KMS-11 (cell line): ENCODE measurements at regions not wholly inside any gene's neighbourhood (a gene's known extent, or its start where the extent isn't known, plus 50 kb on each side); places are given as distances from the start of the nearest gene placed in this dataset.
"Not testable (repeated sequence)": the region's sequence is repeated elsewhere in the genome, so short reads cannot be mapped to it uniquely, and the experiment has no call there.

Experiments used
- H2AFZ ChIP-seq: fragments of 200-600 bp; sonication (generic); 2 replicates; pipeline ENCODE4 v1.6.1; 2016; ENCODE audit warnings: antibody characterized with exemption, mixed run types, low read depth
- H3K27ac ChIP-seq: fragments of 200-600 bp; sonication (generic); 2 replicates; pipeline ENCODE4 v1.6.1; 2016; ENCODE audit warnings: mild to moderate bottlenecking, mixed run types
- H3K27me3 ChIP-seq: fragments of 200-600 bp; sonication (generic); 2 replicates; pipeline ENCODE4 v1.6.1; 2017; ENCODE audit warnings: mild to moderate bottlenecking, low read depth, mixed run types, moderate library complexity; ENCODE audit not compliant: insufficient read depth
- H3K36me3 ChIP-seq: fragments of 200-600 bp; sonication (generic); 2 replicates; pipeline ENCODE4 v1.6.1; 2017; ENCODE audit warnings: mild to moderate bottlenecking, mixed run types; ENCODE audit not compliant: insufficient read depth
- H3K4me1 ChIP-seq: fragments of 200-600 bp; sonication (generic); 2 replicates; pipeline ENCODE4 v1.6.1; 2016; ENCODE audit warnings: mild to moderate bottlenecking, low read depth, mixed run types; ENCODE audit not compliant: poor library complexity, severe bottlenecking
- H3K4me2 ChIP-seq: fragments of 200-600 bp; sonication (generic); 2 replicates; pipeline ENCODE4 v1.7.0; 2016; ENCODE audit warnings: mild to moderate bottlenecking, mixed run types
- H3K4me3 ChIP-seq: fragments of 200-600 bp; sonication (generic); IDR thresholded peaks from 2 replicates; pipeline ENCODE4 v1.6.1; 2017; ENCODE audit warnings: low read depth, low read length, mixed read lengths; ENCODE audit not compliant: insufficient read depth
- H3K79me2 ChIP-seq: fragments of 200-600 bp; sonication (generic); 2 replicates; pipeline ENCODE4 v1.6.1; 2016; ENCODE audit warnings: low read depth, mixed run types; ENCODE audit not compliant: insufficient read depth
- H3K9ac ChIP-seq: fragments of 200-600 bp; sonication (generic); 2 replicates; pipeline ENCODE4 v1.6.1; 2016; ENCODE audit warnings: mild to moderate bottlenecking, mixed run types
- H4K20me1 ChIP-seq: fragments of 200-600 bp; sonication (generic); 2 replicates; pipeline ENCODE4 v1.6.1; 2016; ENCODE audit warnings: mild to moderate bottlenecking, mixed run types; ENCODE audit not compliant: insufficient read depth
- TF ChIP-seq, protein P1 (sequence below): fragments of 200-600 bp; sonication (generic); conservative IDR thresholded peaks from 2 replicates; pipeline ENCODE4 v1.6.1; 2017; ENCODE audit warnings: low read depth, mild to moderate bottlenecking, antibody characterized with exemption, low read length, moderate library complexity, mixed read lengths

DNA sequence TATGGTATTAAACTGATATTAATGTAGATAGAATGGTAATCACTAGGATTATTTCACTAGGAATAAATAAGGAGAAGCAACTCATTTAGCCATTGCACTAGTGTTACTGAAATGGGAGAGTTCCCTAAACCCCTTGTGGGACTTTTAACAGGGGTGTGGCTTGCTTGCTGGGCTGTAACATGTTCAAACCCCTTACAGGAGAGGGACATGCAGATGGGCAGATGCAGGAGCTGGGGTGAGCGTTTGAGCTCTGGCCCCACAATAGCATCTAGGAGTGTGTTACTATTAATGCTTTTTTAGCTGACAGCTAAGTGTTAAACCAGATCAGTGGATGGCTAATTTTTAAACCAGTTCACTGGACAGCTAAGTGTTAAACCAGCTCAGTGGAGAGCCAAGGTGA lies 89.3 kb upstream of the ST8SIA4 start:
- H3K79me2 ChIP-seq, result no peaks in the 10 kb centered on the region

DNA sequence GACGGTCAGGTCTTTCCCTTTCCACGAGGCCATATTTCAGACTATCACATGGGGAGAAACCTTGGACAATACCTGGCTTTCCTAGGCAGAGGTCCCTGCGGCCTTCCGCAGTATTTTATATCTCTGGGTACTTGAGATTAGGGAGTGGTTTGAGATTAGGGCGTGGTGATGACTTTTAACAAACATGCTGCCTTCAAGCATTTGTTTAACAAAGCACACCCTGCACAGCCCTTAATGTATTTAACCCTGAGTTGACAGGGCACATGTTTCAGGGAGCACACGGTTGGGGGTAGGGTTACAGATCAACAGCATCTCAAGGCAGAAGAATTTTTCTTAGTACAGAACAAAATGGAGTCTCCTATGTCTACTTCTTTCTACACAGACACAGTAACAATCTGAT lies 80.5 kb upstream of the ST8SIA4 start:
- not testable (repeated sequence) for H3K4me2 ChIP-seq, H3K79me2 ChIP-seq, H3K36me3 ChIP-seq, H3K4me3 ChIP-seq, H3K9ac ChIP-seq, H4K20me1 ChIP-seq, H3K27ac ChIP-seq, H3K4me1 ChIP-seq, H3K27me3 ChIP-seq, H2AFZ ChIP-seq

More for the DNA sequence above, 89.3 kb upstream of the ST8SIA4 start:
- Histone ChIP-seq H4K20me1 (no peaks in the 10 kb centered on the region), H3K27ac (no peak overlapping the region), H3K4me3 (no peak overlapping the region), H3K36me3 (no peaks in the 10 kb centered on the region), H3K4me1 (no peaks in the 10 kb centered on the region), H3K27me3 (no peaks in the 10 kb centered on the region; the same call in 1 of the 2 replicates), H3K9ac (no peak overlapping the region), H2AFZ (no peak overlapping the region), H3K4me2 (no peak overlapping the region)
- TF ChIP-seq, protein P1, sequence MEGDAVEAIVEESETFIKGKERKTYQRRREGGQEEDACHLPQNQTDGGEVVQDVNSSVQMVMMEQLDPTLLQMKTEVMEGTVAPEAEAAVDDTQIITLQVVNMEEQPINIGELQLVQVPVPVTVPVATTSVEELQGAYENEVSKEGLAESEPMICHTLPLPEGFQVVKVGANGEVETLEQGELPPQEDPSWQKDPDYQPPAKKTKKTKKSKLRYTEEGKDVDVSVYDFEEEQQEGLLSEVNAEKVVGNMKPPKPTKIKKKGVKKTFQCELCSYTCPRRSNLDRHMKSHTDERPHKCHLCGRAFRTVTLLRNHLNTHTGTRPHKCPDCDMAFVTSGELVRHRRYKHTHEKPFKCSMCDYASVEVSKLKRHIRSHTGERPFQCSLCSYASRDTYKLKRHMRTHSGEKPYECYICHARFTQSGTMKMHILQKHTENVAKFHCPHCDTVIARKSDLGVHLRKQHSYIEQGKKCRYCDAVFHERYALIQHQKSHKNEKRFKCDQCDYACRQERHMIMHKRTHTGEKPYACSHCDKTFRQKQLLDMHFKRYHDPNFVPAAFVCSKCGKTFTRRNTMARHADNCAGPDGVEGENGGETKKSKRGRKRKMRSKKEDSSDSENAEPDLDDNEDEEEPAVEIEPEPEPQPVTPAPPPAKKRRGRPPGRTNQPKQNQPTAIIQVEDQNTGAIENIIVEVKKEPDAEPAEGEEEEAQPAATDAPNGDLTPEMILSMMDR, result no peak

GRCh38 chr5:100974082-100974481 lies 71.0 kb upstream of the ST8SIA4 start:
- Histone ChIP-seq H3K79me2 (no peaks in the 10 kb centered on the region), H3K4me1 (no peaks in the 10 kb centered on the region), H2AFZ (no peak overlapping the region), H3K9ac (no peak overlapping the region), H3K4me2 (no peak overlapping the region), H4K20me1 (no peaks in the 10 kb centered on the region), H3K27me3 (no peaks in the 10 kb centered on the region), H3K4me3 (no peak overlapping the region), H3K36me3 (no peaks in the 10 kb centered on the region), H3K27ac (no peak overlapping the region)
- TF ChIP-seq, protein P1, result no peak

- no peak overlapping the region for H3K4me2 ChIP-seq
- no peak overlapping the region for H3K4me3 ChIP-seq
- no peaks in the 10 kb centered on the region for H3K27me3 ChIP-seq
- no peak overlapping the region for H3K27ac ChIP-seq
- TF ChIP-seq, protein P1, result no peak
- H3K4me1 ChIP-seq, result no peaks in the 10 kb centered on the region
- H4K20me1 ChIP-seq, result no peaks in the 10 kb centered on the region
- no peaks in the 10 kb centered on the region for H3K79me2 ChIP-seq
- H3K36me3 ChIP-seq, result no peaks in the 10 kb centered on the region
- H3K9ac ChIP-seq, result no peak overlapping the region
- no peak overlapping the region for H2AFZ ChIP-seq
Observed at GRCh38 chr5:100970646-100971255, 67.7 kb upstream of the ST8SIA4 start.

DNA sequence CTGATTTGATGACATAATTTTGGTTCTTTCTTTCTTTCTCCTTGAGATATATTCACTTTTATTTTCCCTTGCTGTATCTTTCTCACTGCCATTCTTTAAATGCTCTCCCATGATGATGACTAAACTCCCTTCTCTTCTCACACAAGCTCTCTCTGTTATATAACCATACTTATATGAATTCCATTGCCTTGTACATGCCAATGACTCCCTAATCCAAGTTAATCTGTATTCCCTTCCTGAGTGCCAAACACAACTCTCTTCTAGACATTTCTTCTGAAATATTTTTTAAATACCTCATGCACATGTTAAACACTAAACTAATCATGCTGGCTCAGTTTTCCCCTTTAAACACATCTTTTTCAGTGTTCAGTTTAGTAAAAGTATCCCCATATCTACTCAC lies 62.2 kb upstream of the ST8SIA4 start:
- H2AFZ ChIP-seq, result no peak overlapping the region
- no peaks in the 10 kb centered on the region for H3K4me1 ChIP-seq
- H4K20me1 ChIP-seq, result no peaks in the 10 kb centered on the region
- H3K4me3 ChIP-seq, result no peak overlapping the region
- no peaks in the 10 kb centered on the region for H3K79me2 ChIP-seq
- H3K9ac ChIP-seq, result no peak overlapping the region
- no peak overlapping the region for H3K27ac ChIP-seq
- H3K27me3 ChIP-seq, result no peaks in the 10 kb centered on the region
- no peak overlapping the region for H3K4me2 ChIP-seq
- TF ChIP-seq, protein P1, result no peak
- no peaks in the 10 kb centered on the region for H3K36me3 ChIP-seq
